ENCODE measurements at regions not wholly inside any gene's neighbourhood (a gene's known extent, or its start where the extent isn't known, plus 50 kb on each side); places are given as distances from the start of the nearest gene placed in this dataset.

- TF ChIP-seq CTCF (conservative IDR thresholded peaks at IDR 0.05; ENCODE audit: low read depth, low read length) = no peak
- no peak overlapping the region for H3K4me3 ChIP-seq (ENCODE audit: low read depth, low read length)
- no peak for DNase-seq (ENCODE audit: low read depth)
Observed at GRCh38 chr2:8540552-8541055, 141.3 kb upstream of the ID2 start.

GRCh38 chr2:8541223-8541622 is 140.6 kb upstream of the ID2 start:
- no peak for DNase-seq (ENCODE audit: low read depth)
- H3K4me3 ChIP-seq (ENCODE audit: low read depth, low read length) = no peak overlapping the region
- TF ChIP-seq CTCF (conservative IDR thresholded peaks at IDR 0.05; ENCODE audit: low read depth, low read length) = no peak

GRCh38 chr2:8541636-8542035 is 140.2 kb upstream of the ID2 start:
- TF ChIP-seq CTCF (conservative IDR thresholded peaks at IDR 0.05; ENCODE audit: low read depth, low read length) = no peak
- H3K4me3 ChIP-seq (ENCODE audit: low read depth, low read length) = no peak overlapping the region
- DNase-seq (ENCODE audit: low read depth) = no peak

GRCh38 chr2:8542381-8543059 is 139.3 kb upstream of the ID2 start:
- no peak overlapping the region for H3K4me3 ChIP-seq (ENCODE audit: low read depth, low read length)
- TF ChIP-seq CTCF (conservative IDR thresholded peaks at IDR 0.05; ENCODE audit: low read depth, low read length) = no peak
- DNase-seq (ENCODE audit: low read depth) = no peak

GRCh38 chr2:8543060-8543382 is 138.8 kb upstream of the ID2 start:
- no peak for TF ChIP-seq CTCF (conservative IDR thresholded peaks at IDR 0.05; ENCODE audit: low read depth, low read length)
- DNase-seq (ENCODE audit: low read depth) = no peak
- no peak overlapping the region for H3K4me3 ChIP-seq (ENCODE audit: low read depth, low read length)

GRCh38 chr2:8543383-8544170 is 138.3 kb upstream of the ID2 start:
- no peak for TF ChIP-seq CTCF (conservative IDR thresholded peaks at IDR 0.05; ENCODE audit: low read depth, low read length)
- no peak for DNase-seq (ENCODE audit: low read depth)
- H3K4me3 ChIP-seq (ENCODE audit: low read depth, low read length) = no peak overlapping the region

Data from epithelial cell of proximal tubule (primary cell).